Activated CD4-positive, alpha-beta T cell treated with anti-CD3 and anti-CD28 coated beads for 48 hours (primary cell): ENCODE measurements at regions not wholly inside any gene's neighbourhood (a gene's known extent, or its start where the extent isn't known, plus 50 kb on each side); places are given as distances from the start of the nearest gene placed in this dataset.
"Not testable (repeated sequence)": the region's sequence is repeated elsewhere in the genome, so short reads cannot be mapped to it uniquely, and the experiment has no call there.

Experiments used
- DNase-seq: peaks from one replicate; pipeline ENCODE4 v3.0.0-alpha.2; 2020

GRCh38 chr5:158602981-158603380 is 496.7 kb downstream of the EBF1 start:
- no peak for DNase-seq

- no peak for DNase-seq
Observed at GRCh38 chr5:158601118-158601517, 498.6 kb downstream of the EBF1 start.

- DNase-seq: no peak
Observed at GRCh38 chr5:158600679-158601078, 499.0 kb downstream of the EBF1 start.

GRCh38 chr5:158599157-158599556 is 500.6 kb downstream of the EBF1 start:
- no peak for DNase-seq

- no peak for DNase-seq
Observed at GRCh38 chr5:158594595-158595242, 505.0 kb downstream of the EBF1 start.

GRCh38 chr5:158593925-158594324 is 505.8 kb downstream of the EBF1 start:
- DNase-seq: no peak

GRCh38 chr5:158591301-158591863 is 508.3 kb downstream of the EBF1 start:
- no peak for DNase-seq

- DNase-seq: no peak
Observed at GRCh38 chr5:158590746-158591300, 508.9 kb downstream of the EBF1 start.

- DNase-seq: no peak
Observed at GRCh38 chr5:158589939-158590338, 509.8 kb downstream of the EBF1 start.

GRCh38 chr5:158588617-158589016 is 511.1 kb downstream of the EBF1 start:
- DNase-seq: no peak

GRCh38 chr5:158586054-158586453 is 513.7 kb downstream of the EBF1 start:
- DNase-seq: no peak

- not testable (repeated sequence) for DNase-seq
Observed at GRCh38 chr5:158582669-158583068, 517.0 kb downstream of the EBF1 start.

GRCh38 chr5:158573829-158574228 is 525.9 kb downstream of the EBF1 start:
- DNase-seq: no peak

- no peak for DNase-seq
Observed at GRCh38 chr5:158570502-158570901, 529.2 kb downstream of the EBF1 start.

- DNase-seq: no peak
Observed at GRCh38 chr5:158569534-158569933, 530.2 kb downstream of the EBF1 start.

- DNase-seq: no peak
Observed at GRCh38 chr5:158565017-158565789, 534.5 kb downstream of the EBF1 start.

GRCh38 chr5:158563760-158564390 is 535.8 kb downstream of the EBF1 start:
- no peak for DNase-seq

- DNase-seq: no peak
Observed at GRCh38 chr5:158561562-158562190, 538.0 kb downstream of the EBF1 start.

GRCh38 chr5:158560170-158560569 is 539.5 kb downstream of the EBF1 start:
- no peak for DNase-seq

- no peak for DNase-seq
Observed at GRCh38 chr5:158559643-158560042, 540.1 kb downstream of the EBF1 start.

GRCh38 chr5:158559066-158559465 is 540.6 kb downstream of the EBF1 start:
- no peak for DNase-seq

- no peak for DNase-seq
Observed at GRCh38 chr5:158553962-158554336, 545.8 kb downstream of the EBF1 start.
